ENCODE measurements at regions not wholly inside any gene's neighbourhood (a gene's known extent, or its start where the extent isn't known, plus 50 kb on each side); places are given as distances from the start of the nearest gene placed in this dataset.

DNA sequence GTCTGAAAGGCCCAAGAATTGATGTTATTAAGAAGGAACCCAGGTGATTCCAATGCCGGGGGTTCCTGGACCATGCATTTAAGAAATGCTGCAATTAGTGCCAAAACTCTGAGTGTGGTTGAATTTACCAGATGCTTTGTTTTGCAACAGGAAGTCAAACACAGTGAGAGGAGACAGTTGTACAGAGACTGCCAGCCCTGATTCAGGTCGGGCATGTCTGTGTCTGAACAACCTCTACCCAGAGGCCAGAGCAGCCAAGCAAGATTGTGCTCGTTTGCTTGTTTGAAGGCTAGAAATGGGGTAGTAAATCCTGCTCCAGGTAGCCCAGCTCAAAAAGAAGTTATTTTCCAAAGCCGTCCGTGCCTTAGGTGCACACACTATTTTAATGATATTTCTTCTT, 412.4 kb upstream of the ERCC4 start:
- no peak overlapping the region for H3K27ac ChIP-seq (ENCODE audit: low read depth, low read length)
- no peaks in the 10 kb centered on the region for H3K79me2 ChIP-seq (ENCODE audit: insufficient read depth, low read length)
- TF ChIP-seq, protein P1, sequence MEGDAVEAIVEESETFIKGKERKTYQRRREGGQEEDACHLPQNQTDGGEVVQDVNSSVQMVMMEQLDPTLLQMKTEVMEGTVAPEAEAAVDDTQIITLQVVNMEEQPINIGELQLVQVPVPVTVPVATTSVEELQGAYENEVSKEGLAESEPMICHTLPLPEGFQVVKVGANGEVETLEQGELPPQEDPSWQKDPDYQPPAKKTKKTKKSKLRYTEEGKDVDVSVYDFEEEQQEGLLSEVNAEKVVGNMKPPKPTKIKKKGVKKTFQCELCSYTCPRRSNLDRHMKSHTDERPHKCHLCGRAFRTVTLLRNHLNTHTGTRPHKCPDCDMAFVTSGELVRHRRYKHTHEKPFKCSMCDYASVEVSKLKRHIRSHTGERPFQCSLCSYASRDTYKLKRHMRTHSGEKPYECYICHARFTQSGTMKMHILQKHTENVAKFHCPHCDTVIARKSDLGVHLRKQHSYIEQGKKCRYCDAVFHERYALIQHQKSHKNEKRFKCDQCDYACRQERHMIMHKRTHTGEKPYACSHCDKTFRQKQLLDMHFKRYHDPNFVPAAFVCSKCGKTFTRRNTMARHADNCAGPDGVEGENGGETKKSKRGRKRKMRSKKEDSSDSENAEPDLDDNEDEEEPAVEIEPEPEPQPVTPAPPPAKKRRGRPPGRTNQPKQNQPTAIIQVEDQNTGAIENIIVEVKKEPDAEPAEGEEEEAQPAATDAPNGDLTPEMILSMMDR (IDR thresholded peaks at IDR 0.05 in 2 of 3, conservative IDR thresholded peaks at IDR 0.05 in 1 of 3; ENCODE audit: borderline replicate concordance in 1 of 3, insufficient read depth in 1 of 3, low read depth in 2 of 3, low read length in 2 of 3): no peak
- TF ChIP-seq, protein P2, sequence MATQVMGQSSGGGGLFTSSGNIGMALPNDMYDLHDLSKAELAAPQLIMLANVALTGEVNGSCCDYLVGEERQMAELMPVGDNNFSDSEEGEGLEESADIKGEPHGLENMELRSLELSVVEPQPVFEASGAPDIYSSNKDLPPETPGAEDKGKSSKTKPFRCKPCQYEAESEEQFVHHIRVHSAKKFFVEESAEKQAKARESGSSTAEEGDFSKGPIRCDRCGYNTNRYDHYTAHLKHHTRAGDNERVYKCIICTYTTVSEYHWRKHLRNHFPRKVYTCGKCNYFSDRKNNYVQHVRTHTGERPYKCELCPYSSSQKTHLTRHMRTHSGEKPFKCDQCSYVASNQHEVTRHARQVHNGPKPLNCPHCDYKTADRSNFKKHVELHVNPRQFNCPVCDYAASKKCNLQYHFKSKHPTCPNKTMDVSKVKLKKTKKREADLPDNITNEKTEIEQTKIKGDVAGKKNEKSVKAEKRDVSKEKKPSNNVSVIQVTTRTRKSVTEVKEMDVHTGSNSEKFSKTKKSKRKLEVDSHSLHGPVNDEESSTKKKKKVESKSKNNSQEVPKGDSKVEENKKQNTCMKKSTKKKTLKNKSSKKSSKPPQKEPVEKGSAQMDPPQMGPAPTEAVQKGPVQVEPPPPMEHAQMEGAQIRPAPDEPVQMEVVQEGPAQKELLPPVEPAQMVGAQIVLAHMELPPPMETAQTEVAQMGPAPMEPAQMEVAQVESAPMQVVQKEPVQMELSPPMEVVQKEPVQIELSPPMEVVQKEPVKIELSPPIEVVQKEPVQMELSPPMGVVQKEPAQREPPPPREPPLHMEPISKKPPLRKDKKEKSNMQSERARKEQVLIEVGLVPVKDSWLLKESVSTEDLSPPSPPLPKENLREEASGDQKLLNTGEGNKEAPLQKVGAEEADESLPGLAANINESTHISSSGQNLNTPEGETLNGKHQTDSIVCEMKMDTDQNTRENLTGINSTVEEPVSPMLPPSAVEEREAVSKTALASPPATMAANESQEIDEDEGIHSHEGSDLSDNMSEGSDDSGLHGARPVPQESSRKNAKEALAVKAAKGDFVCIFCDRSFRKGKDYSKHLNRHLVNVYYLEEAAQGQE (IDR thresholded peaks at IDR 0.05; ENCODE audit: low read depth): no peak
- TF ChIP-seq POLR2AphosphoS5 (IDR thresholded peaks at IDR 0.05; ENCODE audit: low read depth, low read length) (no peak), SIN3A (IDR thresholded peaks at IDR 0.05; ENCODE audit: low read depth) (no peak)
- TF ChIP-seq, protein P3, sequence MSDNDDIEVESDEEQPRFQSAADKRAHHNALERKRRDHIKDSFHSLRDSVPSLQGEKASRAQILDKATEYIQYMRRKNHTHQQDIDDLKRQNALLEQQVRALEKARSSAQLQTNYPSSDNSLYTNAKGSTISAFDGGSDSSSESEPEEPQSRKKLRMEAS (IDR thresholded peaks at IDR 0.05): no peak
- H2AFZ ChIP-seq (ENCODE audit: low read depth, low read length, poor library complexity, severe bottlenecking): no peak overlapping the region
- H3K4me2 ChIP-seq (ENCODE audit: low read length): no peak overlapping the region
- ATAC-seq (no peak), DNase-seq (ENCODE audit: low read depth, low spot score) (no peak)
- POLR2A ChIA-PET: no interaction called here
- RAD21 ChIA-PET (ENCODE audit: low non-redundant PET in 1 of 2, low total read pairs in 2 of 2, uncharacterized antibody in 2 of 2, unreplicated experiment in 2 of 2): no interaction called here
- no peaks in the 10 kb centered on the region for H3K27me3 ChIP-seq (ENCODE audit: insufficient read depth, low read length)
- H3K4me1 ChIP-seq (ENCODE audit: control insufficient read depth in 1 of 2, insufficient read depth in 2 of 2, low read length in 2 of 2): no peaks in the 10 kb centered on the region
- H4K20me1 ChIP-seq (ENCODE audit: insufficient read depth): no peaks in the 10 kb centered on the region
- intact Hi-C loops (cut with micrococcal nuclease): no loop called here
- H3K36me3 ChIP-seq (ENCODE audit: control insufficient read depth in 1 of 2, insufficient read depth in 2 of 2, low read length in 2 of 2): no peaks in the 10 kb centered on the region
- H3K9me3 ChIP-seq (ENCODE audit: control insufficient read depth in 1 of 2, insufficient read depth in 1 of 2, low read depth in 1 of 2, low read length in 2 of 2): no peaks in the 10 kb centered on the region; a peak in 1 of 4 replicates
- no peak overlapping the region for H3K9ac ChIP-seq (ENCODE audit: low read length)
- H3K9me2 ChIP-seq (ENCODE audit: insufficient read depth): no peaks in the 10 kb centered on the region
- CTCF ChIA-PET: no interaction called here
- H3K4me3 ChIP-seq (replicated peaks in 1 of 2; ENCODE audit: low read depth in 1 of 2, low read length in 2 of 2): no peak overlapping the region
- BruUV-seq (replicated peaks): no TSS peak
